A673 (cell line): ENCODE measurements at regions not wholly inside any gene's neighbourhood (a gene's known extent, or its start where the extent isn't known, plus 50 kb on each side); places are given as distances from the start of the nearest gene placed in this dataset.

Source experiments
- BruUV-seq: library from RNA; stranded (reverse); fragments of 400-500 nt; replicated peaks from 2 replicates; lab custom pipeline; 2021; lab: Mats Ljungman, UMichigan
- CTCF ChIA-PET: fragments of 300-600 bp; sonication (Branson Sonifier 250); formaldehyde crosslinking; loops from one replicate; lab custom pipeline; 2022; ENCODE audit warnings: antibody characterized with exemption; lab: Charles Lee
- POLR2A ChIA-PET: fragments of 300-600 bp; sonication (Branson Sonifier 250); formaldehyde crosslinking; loops from one replicate; lab custom pipeline; 2022; ENCODE audit warnings: antibody characterized with exemption; ENCODE audit not compliant: low non-redundant PET; lab: Charles Lee
- DNase-seq: peaks from one replicate; pipeline ENCODE4 v3.0.0-alpha.2; 2015; ENCODE audit warnings: low spot score
- H3K27ac ChIP-seq: fragments of 200-600 bp; sonication (generic); 2 replicates; pipeline ENCODE4 v1.5.1; 2016; ENCODE audit warnings: mixed run types, low read depth, mild to moderate bottlenecking, mixed read lengths, antibody characterized with exemption, low read length; ENCODE audit not compliant: poor library complexity, severe bottlenecking
- H3K27me3 ChIP-seq: fragments of 200-600 bp; sonication (generic); replicated peaks from 2 replicates; pipeline ENCODE4 v1.6.1; 2017; ENCODE audit warnings: mixed run types, low read depth, mild to moderate bottlenecking, mixed read lengths, antibody characterized with exemption, low read length; ENCODE audit not compliant: insufficient read depth, poor library complexity
- H3K36me3 ChIP-seq: fragments of 200-600 bp; sonication (generic); 2 replicates; pipeline ENCODE4 v1.6.1; 2016; ENCODE audit warnings: mixed run types, mild to moderate bottlenecking, mixed read lengths, antibody characterized with exemption, low read length; ENCODE audit not compliant: insufficient read depth, poor library complexity, severe bottlenecking
- H3K4me1 ChIP-seq: fragments of 200-600 bp; sonication (generic); 2 replicates; pipeline ENCODE4 v1.6.1; 2017; ENCODE audit warnings: mixed run types, mild to moderate bottlenecking, mixed read lengths, antibody characterized with exemption, low read length; ENCODE audit not compliant: insufficient read depth, poor library complexity, severe bottlenecking
- H3K4me3 ChIP-seq: fragments of 200-600 bp; sonication (generic); 2 replicates; pipeline ENCODE4 v1.5.1; 2016; ENCODE audit warnings: low read depth, mixed run types, mild to moderate bottlenecking, mixed read lengths, low read length; ENCODE audit not compliant: poor library complexity, severe bottlenecking
- H3K9me3 ChIP-seq: fragments of 200-600 bp; sonication (generic); 2 replicates; pipeline ENCODE4 v1.6.1; 2016; ENCODE audit warnings: mixed run types, low read depth, mild to moderate bottlenecking, mixed read lengths, antibody characterized with exemption, low read length; ENCODE audit not compliant: poor library complexity, severe bottlenecking
- EZH2 ChIP-seq: fragments of 200-600 bp; sonication (generic); IDR thresholded peaks from 2 replicates; pipeline ENCODE4 v1.6.1; 2017; ENCODE audit warnings: borderline replicate concordance, low read depth, mild to moderate bottlenecking, mixed read lengths, antibody characterized with exemption, low read length; ENCODE audit not compliant: poor library complexity, severe bottlenecking
- intact Hi-C: fragments of 100-400 bp; cut with micrococcal nuclease; formaldehyde crosslinking; loops from one replicate; pipeline ENCODE4 v1.10.0; 2022; ENCODE audit not compliant: unreplicated experiment
- TF ChIP-seq, protein P1 (sequence below): fragments of 300-800, 200-600 bp; sonication (generic); conservative IDR thresholded peaks from 2 replicates; pipeline ENCODE4 v1.5.1; 2017; ENCODE audit warnings: low read depth, mild to moderate bottlenecking, antibody characterized with exemption, low read length, moderate library complexity, mixed read lengths

DNA sequence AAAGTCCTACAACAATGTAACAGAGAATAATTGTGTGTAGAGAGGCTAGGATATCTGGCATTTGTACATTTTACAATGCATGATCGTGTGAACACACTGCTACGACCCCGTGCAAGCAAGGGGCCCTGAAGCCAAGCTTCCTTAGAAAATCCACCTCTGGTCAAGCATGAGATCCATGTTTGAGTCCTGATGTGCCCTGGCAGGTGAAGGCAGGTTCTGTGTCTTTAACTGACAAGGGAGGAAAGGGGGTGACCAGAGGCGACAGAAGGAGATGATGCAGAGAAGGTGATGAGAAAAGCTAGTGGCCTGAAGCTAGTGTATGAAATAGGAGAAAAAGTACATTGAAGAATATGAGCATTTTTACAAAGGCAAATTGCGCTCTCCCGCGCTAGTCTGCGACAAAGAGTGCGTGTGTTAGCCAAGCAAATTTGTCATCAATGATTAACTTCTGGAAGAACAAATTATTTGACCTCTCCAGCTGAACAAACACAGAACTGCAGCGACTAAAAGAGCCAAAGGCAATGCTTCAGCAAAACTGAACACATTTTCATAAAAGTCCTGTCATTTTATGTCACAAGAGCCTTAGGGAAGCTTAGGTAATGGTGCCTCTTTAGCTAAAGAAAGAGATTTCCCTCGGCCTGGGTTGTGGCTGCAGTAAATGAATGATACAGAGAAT is 101.7 kb upstream of the DAPK1 start:
- CTCF ChIA-PET = no interaction called here

GRCh38 chr9:87401681-87402080 is 96.0 kb upstream of the DAPK1 start:
- intact Hi-C loops = loop anchor here (2.0 to 10.0 kb wide), 3 partner anchors 81 to 757 kb away; no protein-coding TSS in a partner anchor
- no peak overlapping the region for H3K4me3 ChIP-seq
- no peaks in the 10 kb centered on the region for H3K36me3 ChIP-seq
- H3K4me1 ChIP-seq = peaks cover 45% of the 10 kb centered on the region
- CTCF ChIA-PET = no interaction called here
- H3K27ac ChIP-seq = peak overlapping the region; percentile 83
- no TSS peak for BruUV-seq
- TF ChIP-seq EZH2 = no peak
- TF ChIP-seq, protein P1, sequence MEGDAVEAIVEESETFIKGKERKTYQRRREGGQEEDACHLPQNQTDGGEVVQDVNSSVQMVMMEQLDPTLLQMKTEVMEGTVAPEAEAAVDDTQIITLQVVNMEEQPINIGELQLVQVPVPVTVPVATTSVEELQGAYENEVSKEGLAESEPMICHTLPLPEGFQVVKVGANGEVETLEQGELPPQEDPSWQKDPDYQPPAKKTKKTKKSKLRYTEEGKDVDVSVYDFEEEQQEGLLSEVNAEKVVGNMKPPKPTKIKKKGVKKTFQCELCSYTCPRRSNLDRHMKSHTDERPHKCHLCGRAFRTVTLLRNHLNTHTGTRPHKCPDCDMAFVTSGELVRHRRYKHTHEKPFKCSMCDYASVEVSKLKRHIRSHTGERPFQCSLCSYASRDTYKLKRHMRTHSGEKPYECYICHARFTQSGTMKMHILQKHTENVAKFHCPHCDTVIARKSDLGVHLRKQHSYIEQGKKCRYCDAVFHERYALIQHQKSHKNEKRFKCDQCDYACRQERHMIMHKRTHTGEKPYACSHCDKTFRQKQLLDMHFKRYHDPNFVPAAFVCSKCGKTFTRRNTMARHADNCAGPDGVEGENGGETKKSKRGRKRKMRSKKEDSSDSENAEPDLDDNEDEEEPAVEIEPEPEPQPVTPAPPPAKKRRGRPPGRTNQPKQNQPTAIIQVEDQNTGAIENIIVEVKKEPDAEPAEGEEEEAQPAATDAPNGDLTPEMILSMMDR = no peak
- POLR2A ChIA-PET = no interaction called here
- no peaks in the 10 kb centered on the region for H3K9me3 ChIP-seq
- DNase-seq = no peak
- H3K27me3 ChIP-seq = no peaks in the 10 kb centered on the region

More for the DNA sequence above, 101.7 kb upstream of the DAPK1 start:
- intact Hi-C loops = no loop called here
- Histone ChIP-seq H3K4me1 (peaks cover 8% of the 10 kb centered on the region), H3K9me3 (no peaks in the 10 kb centered on the region), H3K27ac (no peak overlapping the region), H3K4me3 (no peak overlapping the region), H3K36me3 (no peaks in the 10 kb centered on the region), H3K27me3 (no peaks in the 10 kb centered on the region)
- DNase-seq = no peak
- TF ChIP-seq EZH2 = no peak
- TF ChIP-seq, protein P1 = no peak
- BruUV-seq = no TSS peak
- POLR2A ChIA-PET = no interaction called here

DNA sequence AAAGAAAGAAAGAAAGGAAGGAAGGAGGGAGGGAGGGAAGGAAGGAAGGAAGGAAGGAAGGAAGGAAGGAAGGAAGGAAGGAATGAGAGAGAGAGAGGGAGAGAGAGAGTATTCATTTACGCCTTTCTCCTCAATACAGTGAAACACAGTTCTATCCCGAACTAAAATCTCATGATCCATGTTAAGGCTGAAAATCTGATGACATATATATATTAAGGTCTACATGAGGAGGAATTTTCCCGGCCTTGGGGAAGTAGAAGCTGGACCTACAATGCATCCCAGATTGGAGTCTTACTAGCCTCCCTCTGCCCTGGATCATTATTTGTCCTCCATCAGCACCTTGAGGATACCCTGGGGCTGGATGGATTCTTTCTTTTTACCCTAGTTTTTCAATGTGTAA is 95.1 kb upstream of the DAPK1 start:
- POLR2A ChIA-PET = interaction anchor here (0.6 to 1.1 kb wide), 2 partner anchors 64 to 754 kb away, joined by 3 to 4 read pairs; no protein-coding TSS in a partner anchor
- no TSS peak for BruUV-seq
- intact Hi-C loops = loop anchor here (2.0 to 10.0 kb wide), 3 partner anchors 80 to 758 kb away; no protein-coding TSS in a partner anchor
- Histone ChIP-seq H3K36me3 (no peaks in the 10 kb centered on the region), H3K9me3 (no peaks in the 10 kb centered on the region), H3K27ac (peak overlapping the region; percentile 93), H3K27me3 (no peaks in the 10 kb centered on the region), H3K4me1 (peaks cover 53% of the 10 kb centered on the region), H3K4me3 (no peak overlapping the region)
- CTCF ChIA-PET = no interaction called here
- peak; percentile 75 for DNase-seq
- TF ChIP-seq EZH2 = no peak
- TF ChIP-seq, protein P1 = no peak
